ENCODE measurements at regions not wholly inside any gene's neighbourhood (a gene's known extent, or its start where the extent isn't known, plus 50 kb on each side); places are given as distances from the start of the nearest gene placed in this dataset.

- DNase-seq (no peak), ATAC-seq (no peak)
- Histone ChIP-seq H3K27ac (no peak overlapping the region), H3K9me3 (no peaks in the 10 kb centered on the region), H3K36me3 (no peaks in the 10 kb centered on the region), H3K4me1 (no peaks in the 10 kb centered on the region), H3K4me3 (no peak overlapping the region), H3K27me3 (no peaks in the 10 kb centered on the region)
- in situ Hi-C loops (cut with MboI; ENCODE audit: low sequenced_read_pairs in 4 of 4) (no loop called here), intact Hi-C loops (cut with DNase I; ENCODE audit: low total_unique reads) (no loop called here)
- no peak for TF ChIP-seq POLR2A (IDR thresholded peaks at IDR 0.05)
- TF ChIP-seq, protein P1, sequence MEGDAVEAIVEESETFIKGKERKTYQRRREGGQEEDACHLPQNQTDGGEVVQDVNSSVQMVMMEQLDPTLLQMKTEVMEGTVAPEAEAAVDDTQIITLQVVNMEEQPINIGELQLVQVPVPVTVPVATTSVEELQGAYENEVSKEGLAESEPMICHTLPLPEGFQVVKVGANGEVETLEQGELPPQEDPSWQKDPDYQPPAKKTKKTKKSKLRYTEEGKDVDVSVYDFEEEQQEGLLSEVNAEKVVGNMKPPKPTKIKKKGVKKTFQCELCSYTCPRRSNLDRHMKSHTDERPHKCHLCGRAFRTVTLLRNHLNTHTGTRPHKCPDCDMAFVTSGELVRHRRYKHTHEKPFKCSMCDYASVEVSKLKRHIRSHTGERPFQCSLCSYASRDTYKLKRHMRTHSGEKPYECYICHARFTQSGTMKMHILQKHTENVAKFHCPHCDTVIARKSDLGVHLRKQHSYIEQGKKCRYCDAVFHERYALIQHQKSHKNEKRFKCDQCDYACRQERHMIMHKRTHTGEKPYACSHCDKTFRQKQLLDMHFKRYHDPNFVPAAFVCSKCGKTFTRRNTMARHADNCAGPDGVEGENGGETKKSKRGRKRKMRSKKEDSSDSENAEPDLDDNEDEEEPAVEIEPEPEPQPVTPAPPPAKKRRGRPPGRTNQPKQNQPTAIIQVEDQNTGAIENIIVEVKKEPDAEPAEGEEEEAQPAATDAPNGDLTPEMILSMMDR (IDR thresholded peaks at IDR 0.05 in 4 of 5, conservative IDR thresholded peaks at IDR 0.05 in 1 of 5): no peak
These were observed 232.9 kb upstream of the RGMA start for GRCh38 chr15:93321881-93322282.

DNA sequence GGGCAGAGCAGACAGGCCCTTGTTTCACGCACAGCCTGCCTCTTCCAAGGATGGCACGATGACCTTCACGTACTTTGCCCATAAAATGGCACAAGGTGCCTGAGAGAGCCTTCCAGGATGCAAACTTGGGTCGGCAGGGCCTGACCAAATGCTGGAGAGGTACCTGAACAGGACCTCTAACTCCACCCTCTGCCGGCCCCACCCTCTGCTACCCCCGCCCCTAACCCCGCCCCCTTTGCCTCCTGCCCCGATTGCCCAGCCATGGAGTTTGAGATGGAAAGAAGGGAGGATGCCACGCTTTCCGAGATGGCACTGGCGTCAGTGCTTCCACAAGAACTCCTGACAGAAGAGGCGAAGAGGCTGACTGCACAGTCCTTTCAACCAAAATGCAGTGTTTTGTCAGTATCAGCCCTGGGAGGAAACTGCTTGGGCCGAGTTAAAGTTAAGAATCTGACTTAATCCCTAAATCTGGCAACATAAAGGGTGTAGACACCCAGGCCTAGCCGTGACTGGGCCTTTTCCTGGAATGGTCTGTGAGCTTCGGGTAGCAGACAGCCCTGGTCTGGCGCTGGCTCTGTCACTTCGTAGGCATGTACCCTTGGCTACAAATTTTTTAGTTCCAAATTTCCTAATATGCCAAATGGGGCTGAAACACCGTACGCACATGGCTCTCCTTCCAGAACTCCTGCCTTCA lies 230.3 kb upstream of the RGMA start:
- intact Hi-C loops (cut with DNase I; ENCODE audit: low total_unique reads): no loop called here
- Histone ChIP-seq H3K4me1 (no peaks in the 10 kb centered on the region), H3K9me3 (no peaks in the 10 kb centered on the region), H3K36me3 (no peaks in the 10 kb centered on the region), H3K27me3 (no peaks in the 10 kb centered on the region), H3K27ac (no peak overlapping the region), H3K4me3 (no peak overlapping the region)
- DNase-seq: no peak
- in situ Hi-C loops (cut with MboI; ENCODE audit: low sequenced_read_pairs in 4 of 4): no loop called here
- ATAC-seq: no peak
- TF ChIP-seq POLR2A (IDR thresholded peaks at IDR 0.05): no peak
- TF ChIP-seq, protein P1 (IDR thresholded peaks at IDR 0.05 in 4 of 5, conservative IDR thresholded peaks at IDR 0.05 in 1 of 5): no peak

GRCh38 chr15:93317772-93318171 lies 228.8 kb upstream of the RGMA start:
- H3K9me3 ChIP-seq: no peaks in the 10 kb centered on the region
- no peak for TF ChIP-seq POLR2A (IDR thresholded peaks at IDR 0.05)
- TF ChIP-seq, protein P1 (IDR thresholded peaks at IDR 0.05 in 4 of 5, conservative IDR thresholded peaks at IDR 0.05 in 1 of 5): no peak
- no peak overlapping the region for H3K27ac ChIP-seq
- ATAC-seq (no peak), DNase-seq (no peak)
- intact Hi-C loops (cut with DNase I; ENCODE audit: low total_unique reads): no loop called here
- no peak overlapping the region for H3K4me3 ChIP-seq
- in situ Hi-C loops (cut with MboI; ENCODE audit: low sequenced_read_pairs in 4 of 4): no loop called here
- H3K36me3 ChIP-seq: no peaks in the 10 kb centered on the region
- H3K4me1 ChIP-seq: no peaks in the 10 kb centered on the region
- H3K27me3 ChIP-seq: no peaks in the 10 kb centered on the region

GRCh38 chr15:93314245-93314644 lies 225.2 kb upstream of the RGMA start:
- intact Hi-C loops (cut with DNase I; ENCODE audit: low total_unique reads) (no loop called here), in situ Hi-C loops (cut with MboI; ENCODE audit: low sequenced_read_pairs in 4 of 4) (no loop called here)

More at GRCh38 chr15:93314245-93314644, 225.2 kb upstream of the RGMA start:
- Histone ChIP-seq H3K27me3 (no peaks in the 10 kb centered on the region), H3K9me3 (no peaks in the 10 kb centered on the region), H3K4me3 (no peak overlapping the region), H3K4me1 (no peaks in the 10 kb centered on the region), H3K36me3 (no peaks in the 10 kb centered on the region), H3K27ac (no peak overlapping the region)
- ATAC-seq (no peak), DNase-seq (no peak)
- TF ChIP-seq, protein P1 (IDR thresholded peaks at IDR 0.05 in 4 of 5, conservative IDR thresholded peaks at IDR 0.05 in 1 of 5): no peak
- TF ChIP-seq POLR2A (IDR thresholded peaks at IDR 0.05): no peak

Data from gastrocnemius medialis (tissue), 4 donors.